Left lung (tissue), 4 donors: ENCODE measurements at regions not wholly inside any gene's neighbourhood (a gene's known extent, or its start where the extent isn't known, plus 50 kb on each side); places are given as distances from the start of the nearest gene placed in this dataset.

Experiments used
- ATAC-seq: fragments of 200-7000 bp; cut with Tn5 transposase; one replicate; pipeline ENCODE4 v1.9.1; 2020; ENCODE audit warnings: moderate library complexity
- DNase-seq, 4 donors: peaks; one replicate each; pipeline ENCODE4 v3.0.0-alpha.2; 2013 to 2020
- H3K27ac ChIP-seq, 2 donors: fragments of 200-600 bp; sonication (generic) in 1 of 2; one replicate each; pipeline versions ENCODE4 v1.5.0 to v1.8.0; 2020 to 2021
- H3K27me3 ChIP-seq, 2 donors: fragments of 200-600 bp; sonication (generic) in 1 of 2; one replicate each; pipeline versions ENCODE4 v1.5.0 to v1.8.0; 2020 to 2021
- H3K36me3 ChIP-seq, 2 donors: fragments of 200-600 bp; sonication (generic) in 1 of 2; one replicate each; pipeline versions ENCODE4 v1.5.0 to v1.8.0; 2020 to 2021
- H3K4me1 ChIP-seq, 2 donors: fragments of 200-600 bp; one replicate each; pipeline ENCODE4 v1.8.0; 2021
- H3K4me3 ChIP-seq, 2 donors: fragments of 200-600 bp; sonication (generic) in 1 of 2; one replicate each; pipeline versions ENCODE4 v1.5.0 to v1.8.0; 2020 to 2021; ENCODE audit warnings: mild to moderate bottlenecking in 1 of 2
- H3K9me3 ChIP-seq, 2 donors: fragments of 200-600 bp; sonication (generic) in 1 of 2; one replicate each; pipeline versions ENCODE4 v1.5.0 to v1.8.0; 2020 to 2021
- CTCF ChIP-seq, 2 donors: fragments of 200-600 bp; sonication (generic) in 1 of 2; IDR thresholded peaks; one replicate each; pipeline versions ENCODE4 v1.5.0 to v1.8.0; 2021; ENCODE audit warnings: antibody characterized with exemption in 2 of 2
- intact Hi-C, 2 donors: fragments of 100-400 bp; cut with DNase I; formaldehyde crosslinking; loops; one replicate each; pipeline versions ENCODE4 v1.11.2 to v1.14.2; 2022
- donor health status: DM: no; HTN: yes; CAD: no.
- donor health status: DM: no; HTN: no; CAD: no.

GRCh38 chr2:60023256-60023985, 530.0 kb downstream of the BCL11A start:
- ATAC-seq = no peak

GRCh38 chr2:60007671-60008070, 545.8 kb downstream of the BCL11A start:
- Histone ChIP-seq H3K4me3 (no peak overlapping the region), H3K4me1 (no peaks in the 10 kb centered on the region), H3K27ac (no peak overlapping the region), H3K9me3 (no peaks in the 10 kb centered on the region), H3K36me3 (no peaks in the 10 kb centered on the region), H3K27me3 (no peaks in the 10 kb centered on the region)
- intact Hi-C loops = no loop called here
- DNase-seq (no peak), ATAC-seq (no peak)
- TF ChIP-seq CTCF (IDR thresholded peaks at IDR 0.05) = no peak

More at GRCh38 chr2:60023256-60023985, 530.0 kb downstream of the BCL11A start:
- DNase-seq = no peak
- Histone ChIP-seq H3K27me3 (no peaks in the 10 kb centered on the region), H3K4me3 (no peak overlapping the region), H3K36me3 (no peaks in the 10 kb centered on the region), H3K9me3 (peaks cover 0 to 11% of the 10 kb centered on the region in 2 donors), H3K27ac (no peak overlapping the region), H3K4me1 (no peaks in the 10 kb centered on the region)
- TF ChIP-seq CTCF (IDR thresholded peaks at IDR 0.05) = no peak
- intact Hi-C loops = no loop called here

GRCh38 chr2:60003076-60003475, 550.4 kb downstream of the BCL11A start:
- ATAC-seq = no peak
- no peak overlapping the region for H3K4me3 ChIP-seq
- H3K9me3 ChIP-seq = no peaks in the 10 kb centered on the region
- no peaks in the 10 kb centered on the region for H3K27me3 ChIP-seq
- TF ChIP-seq CTCF (IDR thresholded peaks at IDR 0.05) = no peak
- intact Hi-C loops = no loop called here
- no peak for DNase-seq
- H3K4me1 ChIP-seq = no peaks in the 10 kb centered on the region
- H3K36me3 ChIP-seq = no peaks in the 10 kb centered on the region
- H3K27ac ChIP-seq = no peak overlapping the region

GRCh38 chr2:60002183-60002867, 551.1 kb downstream of the BCL11A start:
- intact Hi-C loops = no loop called here
- Histone ChIP-seq H3K4me3 (no peak overlapping the region), H3K4me1 (no peaks in the 10 kb centered on the region), H3K27me3 (no peaks in the 10 kb centered on the region), H3K9me3 (no peaks in the 10 kb centered on the region), H3K27ac (no peak overlapping the region), H3K36me3 (no peaks in the 10 kb centered on the region)
- no peak for ATAC-seq
- TF ChIP-seq CTCF (IDR thresholded peaks at IDR 0.05) = no peak
- peak in 1 of 4 donors; percentile 2 for DNase-seq

- TF ChIP-seq CTCF (IDR thresholded peaks at IDR 0.05) = no peak
- intact Hi-C loops = no loop called here
- Histone ChIP-seq H3K36me3 (no peaks in the 10 kb centered on the region), H3K27ac (no peak overlapping the region), H3K4me3 (no peak overlapping the region), H3K4me1 (no peaks in the 10 kb centered on the region), H3K27me3 (no peaks in the 10 kb centered on the region), H3K9me3 (no peaks in the 10 kb centered on the region)
- ATAC-seq = no peak
- no peak for DNase-seq
Measured at GRCh38 chr2:60000686-60001085, 552.8 kb downstream of the BCL11A start.
